ENCODE measurements at regions not wholly inside any gene's neighbourhood (a gene's known extent, or its start where the extent isn't known, plus 50 kb on each side); places are given as distances from the start of the nearest gene placed in this dataset.
"Not testable (repeated sequence)": the region's sequence is repeated elsewhere in the genome, so short reads cannot be mapped to it uniquely, and the experiment has no call there.

- H3K9me3 Mint-ChIP-seq, result no peaks in the 10 kb centered on the region
- no peak for DNase-seq
- H3K27ac Mint-ChIP-seq, result no peak overlapping the region
- no peaks in the 10 kb centered on the region for H3K36me3 Mint-ChIP-seq
- peaks cover 4 to 7% (median 7%) of the 10 kb centered on the region in 3 donors for H3K27me3 Mint-ChIP-seq (ENCODE audit: low read depth in 3 of 3)
- no peaks in the 10 kb centered on the region for H3K4me1 Mint-ChIP-seq
- no peak overlapping the region for H3K4me3 Mint-ChIP-seq
Measured at GRCh38 chr11:112613051-112613972, 347.9 kb upstream of the NCAM1 start.

- Mint-ChIP-seq H3K27ac (no peak overlapping the region), H3K9me3 (no peaks in the 10 kb centered on the region), H3K27me3 (ENCODE audit: low read depth in 3 of 3) (peaks cover 4 to 8% (median 7%) of the 10 kb centered on the region in 3 donors), H3K36me3 (no peaks in the 10 kb centered on the region), H3K4me1 (no peaks in the 10 kb centered on the region), H3K4me3 (no peak overlapping the region)
- DNase-seq, result no peak
Measured at GRCh38 chr11:112614605-112615004, 346.6 kb upstream of the NCAM1 start.

DNA sequence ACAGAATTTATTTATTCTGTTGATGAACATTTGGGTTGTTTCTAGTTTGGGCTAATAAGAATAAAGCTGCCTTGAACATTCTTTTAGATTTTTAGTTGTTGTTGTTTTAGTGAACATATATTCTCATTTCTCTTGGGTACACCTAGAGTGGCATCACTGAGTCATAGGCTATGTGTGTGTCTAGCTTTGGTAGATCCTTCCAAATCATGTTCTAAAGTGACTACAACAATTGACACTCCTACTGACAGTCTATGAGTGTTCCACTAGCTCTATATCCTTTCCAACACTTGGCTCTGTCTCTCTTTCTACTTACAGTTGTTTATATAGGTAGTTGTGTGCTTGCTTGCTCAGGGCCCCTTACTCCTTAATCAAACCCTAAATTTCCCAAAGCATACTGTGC lies 346.0 kb upstream of the NCAM1 start:
- H3K27ac Mint-ChIP-seq, result no peak overlapping the region
- no peaks in the 10 kb centered on the region for H3K4me1 Mint-ChIP-seq
- DNase-seq, result no peak
- peaks cover 4 to 8% (median 7%) of the 10 kb centered on the region in 3 donors for H3K27me3 Mint-ChIP-seq (ENCODE audit: low read depth in 3 of 3)
- H3K4me3 Mint-ChIP-seq, result no peak overlapping the region
- no peaks in the 10 kb centered on the region for H3K36me3 Mint-ChIP-seq
- H3K9me3 Mint-ChIP-seq, result no peaks in the 10 kb centered on the region

DNA sequence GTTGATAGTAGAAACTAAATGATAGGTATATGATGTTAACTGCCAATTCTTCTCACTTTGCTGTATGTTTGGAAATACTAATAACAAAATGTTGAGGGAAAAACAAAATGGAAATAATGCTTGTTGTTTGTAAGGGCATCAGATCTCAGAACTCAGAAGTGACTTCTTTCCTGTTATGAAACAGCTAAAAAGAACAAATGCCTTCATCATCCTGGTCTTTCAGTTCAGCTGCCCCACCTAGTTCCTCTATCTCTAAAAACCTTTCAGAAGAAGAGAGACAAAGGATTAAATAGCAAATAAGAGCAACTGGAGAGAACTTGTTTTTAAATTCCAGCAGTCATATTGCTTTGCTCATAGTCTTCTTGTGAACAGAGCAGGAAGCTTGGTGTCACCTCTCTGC lies 345.3 kb upstream of the NCAM1 start:
- H3K27ac Mint-ChIP-seq, result no peak overlapping the region
- H3K27me3 Mint-ChIP-seq (ENCODE audit: low read depth in 3 of 3), result peaks cover 4 to 8% (median 7%) of the 10 kb centered on the region in 3 donors
- no peak overlapping the region for H3K4me3 Mint-ChIP-seq
- no peaks in the 10 kb centered on the region for H3K9me3 Mint-ChIP-seq
- peaks cover 0 to 2% of the 10 kb centered on the region in 2 donors for H3K4me1 Mint-ChIP-seq
- DNase-seq, result no peak
- H3K36me3 Mint-ChIP-seq, result no peaks in the 10 kb centered on the region

- H3K36me3 Mint-ChIP-seq, result no peaks in the 10 kb centered on the region
- H3K9me3 Mint-ChIP-seq, result no peaks in the 10 kb centered on the region
- peaks cover 4 to 8% (median 7%) of the 10 kb centered on the region in 3 donors for H3K27me3 Mint-ChIP-seq (ENCODE audit: low read depth in 3 of 3)
- H3K4me3 Mint-ChIP-seq, result no peak overlapping the region
- H3K27ac Mint-ChIP-seq, result no peak overlapping the region
- H3K4me1 Mint-ChIP-seq, result peaks cover 0 to 2% of the 10 kb centered on the region in 2 donors
- no peak for DNase-seq
Measured at GRCh38 chr11:112616327-112617097, 344.7 kb upstream of the NCAM1 start.

GRCh38 chr11:112617098-112617425 lies 344.2 kb upstream of the NCAM1 start:
- Mint-ChIP-seq H3K36me3 (no peaks in the 10 kb centered on the region), H3K4me3 (no peak overlapping the region), H3K9me3 (no peaks in the 10 kb centered on the region), H3K27me3 (ENCODE audit: low read depth in 3 of 3) (peaks cover 4 to 8% (median 7%) of the 10 kb centered on the region in 3 donors), H3K27ac (no peak overlapping the region), H3K4me1 (peaks cover 0 to 2% of the 10 kb centered on the region in 2 donors)
- DNase-seq, result no peak

GRCh38 chr11:112617977-112618826 lies 343.0 kb upstream of the NCAM1 start:
- Mint-ChIP-seq H3K36me3 (no peaks in the 10 kb centered on the region), H3K27me3 (ENCODE audit: low read depth in 3 of 3) (peaks cover 4 to 13% (median 12%) of the 10 kb centered on the region in 3 donors), H3K9me3 (no peaks in the 10 kb centered on the region), H3K4me1 (peaks cover 0 to 2% of the 10 kb centered on the region in 2 donors), H3K27ac (no peak overlapping the region), H3K4me3 (no peak overlapping the region)
- no peak for DNase-seq

- no peaks in the 10 kb centered on the region for H3K9me3 Mint-ChIP-seq
- no peak for DNase-seq
- H3K36me3 Mint-ChIP-seq, result no peaks in the 10 kb centered on the region
- no peak overlapping the region for H3K4me3 Mint-ChIP-seq
- H3K27me3 Mint-ChIP-seq (ENCODE audit: low read depth in 3 of 3), result peaks cover 3 to 14% (median 10%) of the 10 kb centered on the region in 3 donors
- H3K4me1 Mint-ChIP-seq, result peaks cover 0 to 2% of the 10 kb centered on the region in 2 donors
- no peak overlapping the region for H3K27ac Mint-ChIP-seq
Measured at GRCh38 chr11:112619106-112619505, 342.1 kb upstream of the NCAM1 start.

DNA sequence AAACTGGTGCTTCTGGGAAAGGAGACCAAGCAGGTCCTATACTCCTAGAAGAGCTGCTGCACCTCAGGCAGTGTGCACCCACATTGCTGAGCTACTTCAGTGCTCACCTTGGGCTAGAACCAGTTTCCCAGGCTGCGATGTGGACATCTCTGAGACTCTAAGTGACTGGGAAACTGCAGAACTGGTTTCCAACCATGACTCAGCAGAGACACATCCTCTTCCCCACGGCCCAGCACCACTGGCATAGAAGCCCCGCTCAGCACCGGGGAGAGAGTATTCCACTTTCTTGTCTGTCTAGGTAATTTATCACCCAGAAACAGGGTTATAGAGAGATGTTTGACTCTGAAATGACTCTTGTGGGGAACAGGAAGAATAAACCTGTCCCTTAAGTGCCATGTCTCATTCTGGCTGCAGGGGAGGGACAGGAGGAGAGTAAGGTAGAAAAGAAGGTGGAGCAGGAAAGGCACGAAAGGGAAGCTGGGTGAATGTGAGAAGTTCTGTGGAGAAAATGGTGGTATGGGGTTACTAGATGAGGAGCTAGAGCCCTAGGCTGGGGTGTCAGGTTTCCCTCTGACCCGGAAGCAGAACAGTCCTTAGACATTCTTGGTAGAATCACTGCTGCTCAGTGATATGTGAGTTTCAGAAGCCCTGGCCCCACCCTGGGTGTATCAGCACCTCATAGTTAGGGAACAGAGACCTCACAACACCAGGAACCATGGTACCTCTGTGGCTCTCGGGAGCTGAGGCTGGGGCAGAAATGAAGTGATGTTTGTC lies 340.4 kb upstream of the NCAM1 start:
- no peak for DNase-seq
- H3K27ac Mint-ChIP-seq, result no peak overlapping the region
- peaks cover 3 to 14% (median 8%) of the 10 kb centered on the region in 3 donors for H3K27me3 Mint-ChIP-seq (ENCODE audit: low read depth in 3 of 3)
- H3K4me3 Mint-ChIP-seq, result no peak overlapping the region
- peaks cover 0 to 2% of the 10 kb centered on the region in 2 donors for H3K4me1 Mint-ChIP-seq
- no peaks in the 10 kb centered on the region for H3K36me3 Mint-ChIP-seq
- no peaks in the 10 kb centered on the region for H3K9me3 Mint-ChIP-seq

- Mint-ChIP-seq H3K27me3 (ENCODE audit: low read depth in 3 of 3) (peaks cover 0 to 13% (median 13%) of the 10 kb centered on the region in 3 donors), H3K4me1 (peaks cover 0 to 2% of the 10 kb centered on the region in 2 donors), H3K36me3 (no peaks in the 10 kb centered on the region), H3K27ac (no peak overlapping the region), H3K9me3 (no peaks in the 10 kb centered on the region), H3K4me3 (no peak overlapping the region)
- no peak for DNase-seq
Measured at GRCh38 chr11:112623057-112623456, 338.2 kb upstream of the NCAM1 start.

DNA sequence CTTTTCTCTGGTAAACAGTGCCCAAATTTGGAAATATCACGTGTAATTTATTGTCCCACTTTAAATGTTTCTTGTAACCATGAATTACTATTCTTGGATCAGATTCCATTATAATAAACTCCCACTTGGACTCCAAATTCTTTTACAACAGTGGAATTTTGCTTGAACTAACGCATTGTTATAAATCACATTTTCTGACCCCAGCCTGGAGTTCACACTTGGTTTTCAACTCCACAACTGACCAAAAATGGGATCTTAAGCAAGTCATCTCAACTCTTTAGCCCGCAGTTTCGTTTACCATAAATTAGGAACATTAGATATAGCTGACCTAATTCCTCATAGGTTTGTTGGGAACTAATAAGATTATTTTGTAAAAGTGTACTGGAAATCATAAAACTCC lies 336.8 kb upstream of the NCAM1 start:
- Mint-ChIP-seq H3K27me3 (ENCODE audit: low read depth in 3 of 3) (peaks cover 0 to 13% (median 10%) of the 10 kb centered on the region in 3 donors), H3K36me3 (no peaks in the 10 kb centered on the region), H3K4me3 (no peak overlapping the region), H3K9me3 (no peaks in the 10 kb centered on the region), H3K4me1 (peaks cover 0 to 2% of the 10 kb centered on the region in 2 donors), H3K27ac (no peak overlapping the region)
- DNase-seq, result no peak

DNA sequence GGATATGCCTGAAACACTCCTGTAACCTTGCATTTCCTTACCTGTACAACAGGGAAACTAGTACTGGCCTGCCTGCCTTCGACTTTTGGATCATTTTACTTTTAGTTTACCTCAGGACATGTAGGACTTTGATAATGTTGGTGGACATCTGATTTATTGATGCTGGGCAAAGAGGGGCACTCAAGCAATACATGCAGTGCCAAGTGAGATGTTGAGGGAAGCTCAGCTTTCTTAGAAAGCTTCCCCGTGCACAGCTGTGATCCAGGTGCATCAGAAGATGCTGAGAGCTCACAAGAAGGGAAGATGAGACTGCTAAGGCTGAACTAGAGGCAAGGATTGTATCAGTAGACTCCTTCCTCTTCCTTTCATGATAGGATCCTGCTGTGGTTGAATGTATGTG lies 336.2 kb upstream of the NCAM1 start:
- not testable (repeated sequence) for H3K27ac Mint-ChIP-seq, H3K4me3 Mint-ChIP-seq, H3K4me1 Mint-ChIP-seq, H3K9me3 Mint-ChIP-seq, H3K36me3 Mint-ChIP-seq, DNase-seq
- peaks cover 2 to 13% (median 10%) of the 10 kb centered on the region in 3 donors for H3K27me3 Mint-ChIP-seq (ENCODE audit: low read depth in 3 of 3)

DNA sequence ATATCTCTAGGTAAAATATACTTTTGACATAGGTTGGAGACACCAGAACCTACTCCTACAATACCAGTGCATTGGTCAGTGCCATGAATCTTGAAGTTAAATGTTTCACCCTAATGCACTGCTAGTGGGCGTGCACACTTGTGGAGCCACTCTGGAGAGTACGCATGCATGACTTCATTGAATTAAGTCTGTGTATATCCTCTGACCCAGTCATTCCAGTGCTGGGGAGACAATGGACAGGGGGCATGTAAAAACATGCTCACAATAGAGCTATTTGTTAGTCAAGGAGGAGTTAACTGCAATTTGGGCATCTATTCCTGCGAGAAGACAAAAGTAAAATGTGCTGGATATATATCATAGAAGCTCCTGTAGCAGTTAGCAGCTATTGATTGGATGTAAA lies 335.4 kb upstream of the NCAM1 start:
- no peaks in the 10 kb centered on the region for H3K9me3 Mint-ChIP-seq
- H3K27me3 Mint-ChIP-seq (ENCODE audit: low read depth in 3 of 3), result peaks cover 7 to 13% (median 10%) of the 10 kb centered on the region in 3 donors
- no peak for DNase-seq
- no peak overlapping the region for H3K4me3 Mint-ChIP-seq
- H3K36me3 Mint-ChIP-seq, result no peaks in the 10 kb centered on the region
- H3K27ac Mint-ChIP-seq, result no peak overlapping the region
- peaks cover 0 to under 1% of the 10 kb centered on the region in 2 donors for H3K4me1 Mint-ChIP-seq
